GM18867 (cell line): ENCODE measurements at regions not wholly inside any gene's neighbourhood (a gene's known extent, or its start where the extent isn't known, plus 50 kb on each side); places are given as distances from the start of the nearest gene placed in this dataset.
"Not testable (repeated sequence)": the region's sequence is repeated elsewhere in the genome, so short reads cannot be mapped to it uniquely, and the experiment has no call there.

ENCODE experiments used
- ATAC-seq: cut with Tn5 transposase; IDR thresholded peaks from one replicate; pipeline ENCODE4 v1.9.1; 2021; ENCODE audit warnings: mild to moderate bottlenecking, moderate library complexity; ENCODE audit not compliant: unreplicated experiment

- ATAC-seq: no peak
Measured at GRCh38 chr3:77707281-77707680, 667.4 kb downstream of the ROBO2 start.

- ATAC-seq: no peak
Measured at GRCh38 chr3:77709155-77709554, 669.3 kb downstream of the ROBO2 start.

GRCh38 chr3:77718311-77718710 lies 678.4 kb downstream of the ROBO2 start:
- ATAC-seq: no peak

- ATAC-seq: no peak
Measured at GRCh38 chr3:77720460-77720971, 680.6 kb downstream of the ROBO2 start.

- no peak for ATAC-seq
Measured at GRCh38 chr3:77726517-77726916, 686.6 kb downstream of the ROBO2 start.

DNA sequence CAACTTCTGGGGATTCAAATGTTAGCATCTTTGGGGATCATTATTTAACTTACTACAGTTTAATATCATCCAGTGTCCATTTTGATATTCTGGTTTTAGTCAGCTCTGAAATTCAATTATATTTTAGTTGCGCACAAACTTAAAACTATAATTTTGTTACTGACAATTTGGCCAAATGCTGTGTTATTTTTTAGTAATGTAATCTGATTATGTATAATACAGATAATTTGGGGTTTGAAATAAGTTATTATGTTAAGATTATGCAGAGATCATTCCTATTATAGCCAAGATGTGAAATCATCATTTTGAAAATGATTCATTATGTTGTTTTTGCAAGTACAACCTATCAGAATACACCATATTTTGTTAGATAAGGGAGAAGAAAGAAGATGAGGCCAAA lies 706.1 kb downstream of the ROBO2 start:
- no peak for ATAC-seq

DNA sequence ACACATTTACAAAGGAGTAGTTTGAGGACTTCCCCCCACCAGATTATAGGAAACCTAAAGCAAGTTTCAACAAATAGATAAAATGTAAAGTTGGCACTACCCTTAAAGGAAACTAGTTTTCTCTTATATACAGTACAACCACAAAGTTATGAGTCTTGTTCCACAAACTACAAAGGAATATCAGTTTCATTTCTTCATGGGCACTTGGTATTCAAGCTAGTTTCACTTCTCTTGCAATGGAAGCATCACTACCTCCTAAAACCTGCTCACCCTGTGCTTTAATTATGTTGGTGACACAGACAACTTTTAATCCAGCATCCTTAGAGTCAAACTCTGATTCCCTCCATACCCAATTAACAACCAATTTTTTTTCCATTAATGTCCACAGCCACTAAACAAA lies 707.0 kb downstream of the ROBO2 start:
- ATAC-seq: no peak

- not testable (repeated sequence) for ATAC-seq
Measured at GRCh38 chr3:77756397-77756975, 716.6 kb downstream of the ROBO2 start.

DNA sequence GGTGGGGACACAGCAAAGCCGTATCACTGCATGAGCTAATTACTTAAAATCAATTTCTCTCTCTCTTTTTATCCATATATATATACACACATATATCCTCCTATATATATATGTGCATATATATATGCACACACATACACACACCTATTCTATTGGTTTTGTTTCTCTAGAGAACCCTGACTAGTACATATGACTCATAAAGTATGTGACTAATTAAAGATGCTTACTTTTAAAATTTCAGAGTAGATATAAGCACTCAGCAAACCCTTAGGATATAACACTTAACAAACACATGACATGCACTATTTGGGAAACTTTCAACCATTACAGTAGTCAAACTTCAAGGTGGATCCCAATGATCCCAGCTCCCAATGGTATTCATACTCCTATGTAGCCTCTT lies 732.6 kb downstream of the ROBO2 start:
- no peak for ATAC-seq

DNA sequence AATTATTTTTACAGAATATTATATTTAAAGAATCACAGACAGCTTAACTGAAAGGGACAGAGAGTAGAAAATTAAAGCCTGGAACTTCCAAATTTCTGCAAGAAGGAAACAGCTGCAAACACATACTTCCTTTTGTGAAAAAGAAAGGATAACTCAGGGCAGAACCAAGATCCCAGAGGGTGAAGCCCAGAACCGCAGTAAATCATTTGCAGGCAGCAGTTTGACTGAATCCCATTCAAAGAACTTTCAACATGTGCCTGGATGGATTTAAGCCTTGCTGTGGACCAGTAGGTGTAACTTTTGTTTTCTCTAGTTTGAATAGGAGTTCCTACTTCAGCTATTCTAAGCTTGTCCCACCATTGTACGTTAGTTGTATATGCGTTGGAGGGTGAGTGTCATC lies 733.2 kb downstream of the ROBO2 start:
- no peak for ATAC-seq

DNA sequence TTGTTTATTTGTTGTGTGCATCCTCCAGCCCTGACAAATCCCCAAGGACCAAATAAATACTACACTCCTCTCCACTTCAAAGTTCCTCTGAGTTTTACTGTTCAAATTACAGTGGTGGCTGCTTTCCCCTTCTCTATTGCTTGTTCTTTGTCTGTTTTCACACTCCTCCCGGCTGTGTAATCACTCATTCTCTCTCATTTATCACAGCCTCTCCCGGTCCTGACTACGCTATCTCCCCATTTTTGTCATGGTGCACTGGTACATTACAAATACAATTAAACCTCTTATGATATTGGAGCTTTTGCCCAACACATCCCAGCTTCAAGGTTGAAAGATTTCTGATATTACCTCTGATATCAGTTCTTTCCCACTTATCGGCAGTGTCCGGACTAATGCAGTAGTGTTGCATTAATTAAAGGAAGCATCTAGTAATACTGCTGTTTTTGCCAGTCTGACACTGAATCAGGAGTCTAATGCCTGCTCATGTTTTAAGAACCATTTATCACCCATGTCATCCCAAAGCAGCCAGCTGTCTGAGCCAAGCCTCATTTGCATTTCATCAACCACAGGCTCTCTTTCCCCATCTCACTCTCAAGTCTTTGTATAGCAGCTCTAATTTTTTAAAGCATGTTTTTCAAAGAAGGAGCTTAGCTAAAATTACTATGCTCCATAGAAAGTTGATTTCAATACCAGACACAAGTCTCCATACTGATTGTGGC lies 740.5 kb downstream of the ROBO2 start:
- ATAC-seq: no peak

DNA sequence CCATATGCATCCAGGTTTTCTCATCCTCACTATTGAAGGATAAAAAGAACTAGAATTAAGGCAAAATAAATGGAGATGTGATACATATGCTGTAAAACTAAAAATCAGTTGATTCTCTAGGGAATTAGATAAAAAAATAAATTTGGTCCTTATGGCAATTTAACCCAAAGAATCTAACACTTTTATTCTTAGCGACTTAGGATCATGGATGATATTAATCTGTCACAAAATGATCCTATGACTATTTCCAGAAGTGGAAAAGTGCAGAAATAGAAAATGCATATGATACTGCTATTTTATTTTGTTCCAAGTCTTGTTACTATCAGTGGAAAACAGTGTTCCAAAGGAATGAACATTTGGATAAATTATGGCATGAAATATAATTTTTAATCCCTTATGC lies 746.3 kb downstream of the ROBO2 start:
- ATAC-seq: no peak

GRCh38 chr3:77795013-77795412 lies 755.1 kb downstream of the ROBO2 start:
- ATAC-seq: no peak

GRCh38 chr3:77799278-77799677 lies 759.4 kb downstream of the ROBO2 start:
- ATAC-seq: no peak

- no peak for ATAC-seq
Measured at GRCh38 chr3:77800893-77801292, 761.0 kb downstream of the ROBO2 start.

DNA sequence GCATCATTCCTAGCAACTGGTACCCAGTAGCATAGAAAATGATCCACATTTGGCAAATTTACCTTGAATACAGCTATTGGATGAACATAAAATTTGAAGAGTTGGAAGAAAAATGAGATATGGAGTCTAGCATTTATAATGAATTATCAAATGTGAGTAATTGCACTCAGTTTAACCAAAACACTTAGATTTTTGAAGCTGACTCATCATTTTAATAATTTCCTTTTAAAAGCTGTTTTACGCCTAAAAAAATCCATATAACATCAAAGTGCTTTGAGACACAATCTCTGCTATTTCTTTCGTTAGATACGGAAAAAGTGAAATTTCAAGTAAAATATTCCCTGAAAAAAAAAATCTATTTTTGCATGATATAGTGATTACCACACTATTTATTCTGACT lies 767.4 kb downstream of the ROBO2 start:
- ATAC-seq: no peak

DNA sequence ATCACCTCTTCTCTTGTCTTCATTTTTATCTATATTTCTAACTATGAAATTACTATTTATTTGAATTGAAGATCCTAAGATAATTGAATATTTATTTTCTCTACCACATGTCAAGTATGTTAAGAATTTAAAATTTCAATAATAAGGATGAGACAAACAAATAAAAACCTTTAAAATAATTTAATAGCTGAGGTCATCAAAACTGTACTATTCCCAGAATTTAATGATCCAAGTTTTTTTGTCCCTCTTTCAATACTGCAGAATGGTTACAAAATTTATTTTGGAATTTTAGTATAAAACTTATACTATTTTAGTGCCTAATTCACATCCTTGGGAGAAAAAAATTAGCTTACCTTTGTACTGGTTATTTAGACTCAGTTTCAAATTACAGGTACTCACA lies 774.9 kb downstream of the ROBO2 start:
- ATAC-seq: no peak

DNA sequence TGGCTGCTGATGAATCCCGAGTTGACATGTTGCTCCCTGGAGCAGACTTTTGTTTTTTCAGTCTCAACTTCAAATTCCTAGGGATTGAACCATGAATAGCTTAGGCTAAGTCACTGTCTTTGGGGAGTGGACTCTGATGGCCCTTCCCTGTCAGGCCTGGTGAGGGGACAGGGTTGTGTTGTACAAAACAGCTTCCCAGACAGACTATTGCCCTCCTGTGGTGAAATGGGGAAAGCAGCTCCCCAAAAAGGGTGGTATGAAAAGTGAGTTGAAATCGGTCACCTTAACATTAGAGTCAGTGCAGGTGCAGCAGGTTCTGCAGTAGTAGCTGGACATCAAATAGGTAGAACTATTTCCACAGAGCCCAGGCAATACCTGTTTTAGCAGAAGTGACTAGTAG lies 775.6 kb downstream of the ROBO2 start:
- ATAC-seq: no peak

- no peak for ATAC-seq
Measured at GRCh38 chr3:77816366-77816765, 776.5 kb downstream of the ROBO2 start.

GRCh38 chr3:77825001-77825827 lies 785.3 kb downstream of the ROBO2 start:
- ATAC-seq: no peak

GRCh38 chr3:77835921-77836320 lies 796.0 kb downstream of the ROBO2 start:
- ATAC-seq: no peak
